ENCODE measurements at regions not wholly inside any gene's neighbourhood (a gene's known extent, or its start where the extent isn't known, plus 50 kb on each side); places are given as distances from the start of the nearest gene placed in this dataset.

GRCh38 chr18:54020156-54020745 is 204.2 kb downstream of the MBD2 start:
- no peak for DNase-seq

- DNase-seq, result no peak
Measured at GRCh38 chr18:54019641-54020040, 204.8 kb downstream of the MBD2 start.

- DNase-seq, result no peak
Measured at GRCh38 chr18:54013452-54013851, 211.0 kb downstream of the MBD2 start.

- no peak for DNase-seq
Measured at GRCh38 chr18:54004828-54005227, 219.6 kb downstream of the MBD2 start.

- no peak for DNase-seq
Measured at GRCh38 chr18:54003195-54003594, 221.3 kb downstream of the MBD2 start.

- no peak for DNase-seq
Measured at GRCh38 chr18:53997064-53997463, 227.4 kb downstream of the MBD2 start.

- no peak for DNase-seq
Measured at GRCh38 chr18:53994016-53994415, 230.5 kb downstream of the MBD2 start.

GRCh38 chr18:53991805-53992204 is 232.7 kb downstream of the MBD2 start:
- no peak for DNase-seq

GRCh38 chr18:53991202-53991601 is 233.3 kb downstream of the MBD2 start:
- no peak for DNase-seq

- no peak for DNase-seq
Measured at GRCh38 chr18:53990485-53990884, 234.0 kb downstream of the MBD2 start.

GRCh38 chr18:53984021-53984420 is 240.4 kb downstream of the MBD2 start:
- no peak for DNase-seq

- DNase-seq, result no peak
Measured at GRCh38 chr18:53971331-53971730, 253.1 kb downstream of the MBD2 start.

- no peak for DNase-seq
Measured at GRCh38 chr18:53952700-53953099, 271.8 kb downstream of the MBD2 start.

- DNase-seq, result no peak
Measured at GRCh38 chr18:53950545-53950944, 273.9 kb downstream of the MBD2 start.

- DNase-seq, result no peak
Measured at GRCh38 chr18:53948991-53949390, 275.5 kb downstream of the MBD2 start.

- no peak for DNase-seq
Measured at GRCh38 chr18:53947092-53947640, 277.3 kb downstream of the MBD2 start.

- no peak for DNase-seq
Measured at GRCh38 chr18:53946594-53946993, 277.9 kb downstream of the MBD2 start.

GRCh38 chr18:53944721-53945120 is 279.7 kb downstream of the MBD2 start:
- no peak for DNase-seq

GRCh38 chr18:53943326-53943860 is 281.1 kb downstream of the MBD2 start:
- no peak for DNase-seq

GRCh38 chr18:53941601-53942338 is 282.7 kb downstream of the MBD2 start:
- no peak for DNase-seq

GRCh38 chr18:53937037-53937436 is 287.4 kb downstream of the MBD2 start:
- DNase-seq, result no peak

- no peak for DNase-seq
Measured at GRCh38 chr18:53935803-53936202, 288.7 kb downstream of the MBD2 start.

GRCh38 chr18:53935399-53935798 is 289.1 kb downstream of the MBD2 start:
- DNase-seq, result no peak

All from CD4-positive, alpha-beta T cell treated with Interleukin-4 for 1 hour (primary cell).